ENCODE measurements at regions not wholly inside any gene's neighbourhood (a gene's known extent, or its start where the extent isn't known, plus 50 kb on each side); places are given as distances from the start of the nearest gene placed in this dataset.

DNA sequence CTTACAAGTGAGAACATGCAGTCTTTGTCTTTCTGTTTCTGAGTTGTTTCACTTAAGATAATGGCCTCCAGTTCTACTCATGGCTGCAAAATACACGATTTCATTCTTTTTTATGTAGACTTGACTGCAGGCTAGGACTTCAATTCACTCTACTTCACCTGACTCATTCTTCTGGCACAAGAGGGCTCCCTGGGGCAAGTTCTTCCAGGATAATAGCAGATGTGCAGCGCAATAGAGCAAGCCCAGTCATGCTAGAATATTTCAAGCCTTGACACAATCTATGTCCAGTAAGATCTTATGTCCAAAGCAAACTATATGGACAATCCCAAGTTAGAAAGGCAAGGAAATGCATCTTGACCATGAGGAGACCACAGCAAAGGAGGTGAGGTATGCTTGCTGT is 211.7 kb upstream of the GADL1 start:
- TF ChIP-seq, protein P1, sequence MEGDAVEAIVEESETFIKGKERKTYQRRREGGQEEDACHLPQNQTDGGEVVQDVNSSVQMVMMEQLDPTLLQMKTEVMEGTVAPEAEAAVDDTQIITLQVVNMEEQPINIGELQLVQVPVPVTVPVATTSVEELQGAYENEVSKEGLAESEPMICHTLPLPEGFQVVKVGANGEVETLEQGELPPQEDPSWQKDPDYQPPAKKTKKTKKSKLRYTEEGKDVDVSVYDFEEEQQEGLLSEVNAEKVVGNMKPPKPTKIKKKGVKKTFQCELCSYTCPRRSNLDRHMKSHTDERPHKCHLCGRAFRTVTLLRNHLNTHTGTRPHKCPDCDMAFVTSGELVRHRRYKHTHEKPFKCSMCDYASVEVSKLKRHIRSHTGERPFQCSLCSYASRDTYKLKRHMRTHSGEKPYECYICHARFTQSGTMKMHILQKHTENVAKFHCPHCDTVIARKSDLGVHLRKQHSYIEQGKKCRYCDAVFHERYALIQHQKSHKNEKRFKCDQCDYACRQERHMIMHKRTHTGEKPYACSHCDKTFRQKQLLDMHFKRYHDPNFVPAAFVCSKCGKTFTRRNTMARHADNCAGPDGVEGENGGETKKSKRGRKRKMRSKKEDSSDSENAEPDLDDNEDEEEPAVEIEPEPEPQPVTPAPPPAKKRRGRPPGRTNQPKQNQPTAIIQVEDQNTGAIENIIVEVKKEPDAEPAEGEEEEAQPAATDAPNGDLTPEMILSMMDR (conservative IDR thresholded peaks at IDR 0.05; ENCODE audit: low read depth, low read length): no peak
- no peak for TF ChIP-seq CEBPB (IDR thresholded peaks at IDR 0.05; ENCODE audit: low read depth, low read length)
- TF ChIP-seq RFX5 (IDR thresholded peaks at IDR 0.05; ENCODE audit: low read depth, low read length): no peak
- no peak for TF ChIP-seq POLR2A (IDR thresholded peaks at IDR 0.05; ENCODE audit: low read depth, low read length)
- no peak for TF ChIP-seq RCOR1 (IDR thresholded peaks at IDR 0.05; ENCODE audit: insufficient replicate concordance, low read length)
- no peak for TF ChIP-seq BHLHE40 (IDR thresholded peaks at IDR 0.05; ENCODE audit: low read depth, low read length)
- TF ChIP-seq FOS (IDR thresholded peaks at IDR 0.05; ENCODE audit: low read depth, low read length): no peak
- no peak for TF ChIP-seq MXI1 (IDR thresholded peaks at IDR 0.05; ENCODE audit: borderline replicate concordance, low read depth, low read length)
- no peak for TF ChIP-seq NFE2L2 (IDR thresholded peaks at IDR 0.05; ENCODE audit: low read depth, low read length)
- no peak for TF ChIP-seq MAFK (IDR thresholded peaks at IDR 0.05; ENCODE audit: low read depth, low read length)
- TF ChIP-seq, protein P2, sequence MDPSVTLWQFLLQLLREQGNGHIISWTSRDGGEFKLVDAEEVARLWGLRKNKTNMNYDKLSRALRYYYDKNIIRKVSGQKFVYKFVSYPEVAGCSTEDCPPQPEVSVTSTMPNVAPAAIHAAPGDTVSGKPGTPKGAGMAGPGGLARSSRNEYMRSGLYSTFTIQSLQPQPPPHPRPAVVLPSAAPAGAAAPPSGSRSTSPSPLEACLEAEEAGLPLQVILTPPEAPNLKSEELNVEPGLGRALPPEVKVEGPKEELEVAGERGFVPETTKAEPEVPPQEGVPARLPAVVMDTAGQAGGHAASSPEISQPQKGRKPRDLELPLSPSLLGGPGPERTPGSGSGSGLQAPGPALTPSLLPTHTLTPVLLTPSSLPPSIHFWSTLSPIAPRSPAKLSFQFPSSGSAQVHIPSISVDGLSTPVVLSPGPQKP (IDR thresholded peaks at IDR 0.05; ENCODE audit: borderline replicate concordance, low read depth, low read length): no peak
- TF ChIP-seq RAD21 (IDR thresholded peaks at IDR 0.05; ENCODE audit: low read length): no peak
- no peak for TF ChIP-seq SMC3 (IDR thresholded peaks at IDR 0.05; ENCODE audit: low read depth, low read length)
- TF ChIP-seq, protein P3, sequence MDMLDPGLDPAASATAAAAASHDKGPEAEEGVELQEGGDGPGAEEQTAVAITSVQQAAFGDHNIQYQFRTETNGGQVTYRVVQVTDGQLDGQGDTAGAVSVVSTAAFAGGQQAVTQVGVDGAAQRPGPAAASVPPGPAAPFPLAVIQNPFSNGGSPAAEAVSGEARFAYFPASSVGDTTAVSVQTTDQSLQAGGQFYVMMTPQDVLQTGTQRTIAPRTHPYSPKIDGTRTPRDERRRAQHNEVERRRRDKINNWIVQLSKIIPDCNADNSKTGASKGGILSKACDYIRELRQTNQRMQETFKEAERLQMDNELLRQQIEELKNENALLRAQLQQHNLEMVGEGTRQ (IDR thresholded peaks at IDR 0.05; ENCODE audit: low read depth, low read length): no peak

All from IMR-90 (cell line).